Stimulated activated CD8-positive, alpha-beta memory T cell treated with anti-CD3 and anti-CD28 coated beads, Interleukin-12 subunit alpha, Interleukin-12 subunit beta, amount 100 ng/mL, for 4 hours (primary cell): ENCODE measurements at regions not wholly inside any gene's neighbourhood (a gene's known extent, or its start where the extent isn't known, plus 50 kb on each side); places are given as distances from the start of the nearest gene placed in this dataset.
"Not testable (repeated sequence)": the region's sequence is repeated elsewhere in the genome, so short reads cannot be mapped to it uniquely, and the experiment has no call there.

Experiments
- DNase-seq: peaks from one replicate; pipeline ENCODE4 v3.0.0-alpha.2; 2020; ENCODE audit warnings: low read depth

DNA sequence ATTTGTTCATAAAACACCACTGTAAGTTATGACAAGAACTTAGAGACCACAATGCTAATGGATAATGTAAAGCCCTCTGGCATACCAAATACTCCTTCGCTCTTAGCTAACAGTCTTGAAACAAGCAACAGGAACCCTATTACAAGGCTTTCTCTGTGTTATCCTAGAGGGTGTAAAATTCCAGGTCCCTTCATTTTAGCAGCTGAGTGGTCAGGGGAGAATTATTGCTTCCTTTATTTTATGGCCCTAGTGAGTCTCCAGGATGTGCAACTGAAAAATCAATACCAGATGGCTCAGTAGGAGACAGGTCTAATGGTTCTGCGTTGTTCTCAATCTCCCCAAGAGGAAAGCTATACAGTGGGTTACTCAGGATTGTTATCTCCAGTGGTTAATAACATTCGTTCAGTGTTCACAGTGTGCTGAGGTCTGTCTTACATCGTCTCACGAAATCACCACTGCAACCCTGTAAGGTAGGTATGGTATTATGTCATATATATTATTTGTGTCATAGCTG lies 172.7 kb upstream of the CNOT2 start:
- no peak for DNase-seq

DNA sequence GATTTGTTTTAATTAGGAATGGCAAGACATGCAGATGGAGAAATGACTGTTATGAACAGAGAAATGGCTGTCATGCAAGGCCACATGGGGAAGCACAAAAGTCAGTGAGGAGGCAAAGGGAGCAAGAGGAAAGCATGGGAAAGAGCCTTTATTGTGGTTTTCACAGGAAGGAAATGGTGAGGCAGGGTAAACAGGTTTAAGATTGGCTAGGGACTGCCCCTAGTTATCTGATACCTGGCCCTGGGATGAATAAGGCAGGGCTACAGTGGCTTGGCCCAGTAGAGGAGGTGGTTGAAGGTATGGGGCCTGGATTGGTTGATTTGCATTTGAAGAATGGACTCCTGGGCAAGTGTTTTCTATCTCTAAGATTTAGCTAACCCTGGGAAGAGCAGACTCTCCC lies 168.7 kb upstream of the CNOT2 start:
- DNase-seq = no peak

DNA sequence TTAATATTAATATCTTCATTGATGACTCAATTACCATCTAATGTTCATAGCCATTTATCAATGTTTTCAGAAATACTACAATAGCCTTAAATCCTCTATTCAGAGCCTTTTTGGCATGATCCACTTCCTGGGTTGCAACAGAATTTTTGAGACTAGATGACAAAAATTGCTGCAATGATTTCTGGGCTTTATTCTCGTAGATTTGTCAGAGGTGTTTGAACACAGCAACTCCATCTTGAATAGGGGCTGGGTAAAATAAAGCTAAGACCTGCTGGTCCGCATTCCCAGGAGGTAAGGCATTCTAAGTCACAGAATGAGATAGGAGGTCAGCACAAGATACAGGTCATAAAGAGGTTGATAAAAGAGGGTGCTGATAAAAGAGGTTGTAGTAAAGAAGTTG lies 165.8 kb upstream of the CNOT2 start:
- no peak for DNase-seq

DNA sequence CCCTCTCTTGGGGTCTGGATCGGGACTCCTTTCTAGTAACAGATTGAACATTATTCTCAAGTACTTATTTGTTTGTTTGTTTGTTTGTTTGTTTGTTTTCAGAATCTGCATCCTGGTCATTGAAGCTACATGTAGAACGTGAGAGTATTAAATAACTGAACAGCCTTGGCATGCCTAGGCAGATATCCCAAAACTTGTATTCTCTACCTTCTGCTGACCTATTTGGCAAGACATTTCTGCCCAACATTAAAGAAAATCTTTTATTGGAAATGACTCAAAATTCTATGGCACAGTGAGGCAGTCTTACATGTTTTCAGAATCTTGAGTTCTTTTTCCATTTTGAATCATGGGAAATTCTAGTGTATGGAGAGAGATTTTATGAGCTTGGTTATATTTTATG lies 165.1 kb upstream of the CNOT2 start:
- no peak for DNase-seq

DNA sequence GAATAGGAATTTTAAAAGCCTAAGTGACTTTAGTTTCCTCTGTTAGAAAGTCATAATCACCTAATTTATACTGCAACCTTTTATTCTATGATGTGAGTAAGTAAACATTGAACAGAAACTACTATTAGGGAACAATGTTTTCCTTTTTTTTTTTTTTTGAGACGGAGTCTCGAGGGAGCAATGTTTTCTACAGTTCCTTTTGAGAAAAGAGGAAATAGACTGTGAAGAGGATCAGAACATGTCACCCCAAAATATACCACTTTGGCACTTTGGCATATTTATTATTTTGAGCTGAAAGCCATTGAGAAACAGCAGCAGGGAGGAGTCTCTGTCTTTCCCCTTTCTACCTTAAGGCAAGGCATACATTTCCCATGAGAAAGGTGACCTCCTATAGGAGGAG lies 162.7 kb upstream of the CNOT2 start:
- DNase-seq = no peak

DNA sequence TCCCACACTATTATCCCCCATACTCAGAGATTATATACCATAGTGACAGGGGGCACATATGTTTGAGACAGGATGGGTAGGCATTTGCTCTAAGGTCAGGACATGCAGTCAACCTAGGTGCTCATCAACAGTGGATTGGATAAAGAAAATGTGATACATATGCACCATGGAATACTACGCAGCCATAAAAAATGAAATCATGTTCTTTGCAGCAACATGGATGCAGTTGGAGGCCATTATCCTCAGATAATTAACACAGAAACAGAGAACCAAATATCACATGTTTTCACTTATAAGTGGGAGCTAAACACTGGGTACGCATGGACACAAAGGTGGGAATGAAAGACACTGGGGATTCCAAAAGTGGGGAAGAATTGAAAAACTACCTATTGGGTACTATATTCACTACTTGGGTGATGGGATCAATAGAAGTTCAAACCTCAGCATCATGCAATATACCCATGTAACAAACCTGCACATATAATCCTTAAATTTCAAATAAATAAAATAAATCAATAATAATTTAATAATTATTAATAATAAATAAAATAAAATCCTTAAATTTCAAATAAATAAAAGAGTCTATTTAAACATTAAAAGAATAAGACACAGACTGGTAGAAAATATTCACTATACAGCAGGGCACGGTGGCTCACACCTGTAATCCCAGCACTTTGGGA lies 160.1 kb upstream of the CNOT2 start:
- DNase-seq = no peak

DNA sequence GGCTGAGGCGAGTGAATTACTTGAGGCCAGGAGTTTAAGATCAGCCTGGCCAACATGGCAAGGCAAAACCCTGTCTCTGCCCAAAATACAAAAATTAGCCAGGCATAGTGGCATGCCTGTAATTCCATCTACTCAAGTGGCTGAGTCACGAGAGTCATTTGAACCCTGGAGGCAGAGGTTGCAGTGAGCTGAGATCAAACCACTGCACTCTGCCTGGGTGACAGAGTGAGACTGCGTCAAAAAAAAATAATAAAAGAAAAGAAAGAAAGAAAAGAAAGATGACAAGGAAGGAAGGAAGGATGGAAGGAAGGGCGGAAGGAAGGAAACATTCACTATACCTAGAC lies 159.6 kb upstream of the CNOT2 start:
- no peak for DNase-seq

DNA sequence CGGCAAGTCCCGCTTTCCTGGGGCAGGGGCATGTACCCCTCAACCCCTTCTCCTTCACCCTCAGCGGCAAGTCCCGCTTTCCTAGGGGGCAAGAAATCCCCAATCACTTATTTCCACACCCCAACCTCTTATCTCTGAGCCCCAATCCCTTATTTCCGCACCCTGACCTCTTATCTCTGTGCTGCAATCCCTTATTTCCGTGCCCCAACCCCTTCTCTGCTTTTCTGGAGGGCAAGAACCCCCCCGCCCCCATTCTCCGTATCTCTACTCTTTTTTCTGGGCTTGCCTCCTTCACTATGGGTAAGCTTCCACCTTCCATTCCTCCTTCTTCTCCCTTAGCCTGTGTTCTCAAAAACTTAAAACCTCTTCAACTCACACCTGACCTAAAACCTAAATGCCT lies 156.9 kb upstream of the CNOT2 start:
- DNase-seq = not testable (repeated sequence)

DNA sequence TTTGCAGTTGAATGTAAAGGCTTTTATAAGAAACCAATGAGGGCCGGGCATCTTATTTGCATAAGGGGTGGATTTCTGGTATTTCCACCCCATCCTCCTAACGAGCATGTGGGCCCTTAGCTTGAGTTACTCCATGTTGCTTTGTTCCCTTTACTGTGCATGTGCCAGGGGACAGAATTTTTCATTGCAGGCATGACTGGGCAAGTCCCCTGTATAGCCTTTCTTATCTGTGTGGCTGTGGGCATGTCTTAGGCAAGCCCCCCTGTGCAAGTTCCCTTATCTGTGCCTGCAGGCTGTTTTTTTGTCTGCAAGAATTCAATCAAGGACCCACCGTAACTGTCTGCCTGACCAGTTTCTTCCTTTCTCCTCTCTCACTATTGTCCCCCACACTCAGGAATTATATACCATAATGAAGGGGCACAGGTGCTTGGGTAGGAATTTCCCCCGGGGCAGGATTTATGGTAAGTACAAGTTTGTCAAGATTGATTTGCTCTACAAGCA lies 152.2 kb upstream of the CNOT2 start:
- DNase-seq = no peak

DNA sequence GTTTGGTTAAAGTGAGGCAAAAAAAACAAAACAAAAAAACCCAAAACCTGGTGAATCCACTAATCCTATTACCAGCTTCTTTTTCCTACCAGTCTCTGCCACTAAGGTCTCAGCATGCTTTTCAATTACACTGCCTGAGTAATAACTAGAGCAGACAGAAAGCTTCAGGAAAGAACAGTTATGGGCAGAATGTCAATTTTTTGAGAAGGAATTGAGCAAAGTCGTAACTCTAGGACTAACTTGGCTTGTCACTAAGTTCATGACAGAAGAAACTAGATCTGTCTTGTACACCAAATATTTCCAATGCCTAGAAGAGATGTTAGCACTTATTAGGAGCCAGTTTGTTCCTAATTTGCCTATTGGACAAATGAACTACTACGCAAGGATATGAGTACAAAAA lies 148.8 kb upstream of the CNOT2 start:
- no peak for DNase-seq

DNA sequence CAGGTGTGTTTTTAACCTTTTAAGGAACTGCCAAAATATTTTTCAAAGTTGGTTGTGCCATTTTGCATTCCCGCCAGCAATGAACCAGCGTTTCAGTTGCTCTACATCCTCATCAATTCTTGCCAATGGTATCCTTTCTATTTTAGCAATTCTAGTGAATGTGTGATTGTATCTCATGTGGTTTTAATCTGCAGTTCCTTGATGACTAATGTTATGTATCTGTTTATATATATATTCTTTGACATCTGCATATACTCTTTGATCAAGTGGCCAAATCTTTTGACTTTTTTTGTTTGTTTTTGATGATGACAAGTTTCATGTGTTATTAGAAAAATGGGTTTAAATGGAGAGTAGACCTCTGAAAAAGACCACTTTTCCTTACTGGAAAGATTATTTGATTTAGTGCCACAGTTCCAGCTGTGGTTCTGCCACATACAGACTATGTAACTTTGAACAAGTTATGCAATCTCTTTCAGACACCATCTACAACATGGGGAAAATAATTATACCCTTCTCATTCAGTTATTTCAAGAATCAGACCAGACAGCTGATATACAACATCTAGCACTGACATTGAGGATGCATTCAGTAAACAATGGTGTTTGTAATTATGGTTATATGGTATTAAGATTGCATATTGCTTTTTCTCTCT lies 146.3 kb upstream of the CNOT2 start:
- no peak for DNase-seq

DNA sequence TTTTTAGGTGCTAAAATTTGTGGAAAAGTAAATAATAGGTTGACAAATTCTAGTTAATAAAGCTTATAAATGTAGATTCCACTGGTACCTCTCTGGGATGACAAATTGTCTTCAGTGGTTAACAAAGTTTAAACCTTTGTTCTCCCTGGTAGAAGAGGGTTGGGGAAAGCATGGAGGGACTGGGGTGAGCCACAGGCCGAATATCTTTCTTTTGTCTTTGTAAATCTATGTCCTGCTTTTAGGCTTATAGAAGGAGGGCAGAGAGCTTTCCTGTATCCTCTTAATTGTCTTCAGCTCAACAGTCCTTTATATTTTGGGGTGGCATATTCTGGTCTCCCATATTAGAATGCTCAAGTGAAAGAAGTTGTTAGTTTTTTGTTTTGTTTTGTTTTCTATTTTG lies 142.2 kb upstream of the CNOT2 start:
- no peak for DNase-seq

DNA sequence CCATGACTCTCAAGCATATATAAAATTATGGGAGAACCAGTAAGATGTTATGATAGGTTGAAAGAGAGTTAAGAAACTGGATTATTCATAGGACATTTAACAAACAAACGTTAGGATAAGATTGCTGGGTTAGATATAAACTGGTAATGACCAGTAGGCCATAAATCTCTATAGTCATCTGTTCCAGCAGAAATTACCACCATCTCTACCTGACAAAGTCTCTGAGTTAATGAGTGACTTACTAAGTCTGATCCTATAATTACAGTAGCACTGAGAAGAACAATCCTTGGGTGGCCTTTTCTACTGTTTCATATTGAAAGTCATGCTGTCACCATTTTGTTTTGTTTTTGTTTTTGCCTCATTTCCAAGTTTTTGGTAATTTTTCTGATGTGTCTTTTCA lies 136.9 kb upstream of the CNOT2 start:
- no peak for DNase-seq

DNA sequence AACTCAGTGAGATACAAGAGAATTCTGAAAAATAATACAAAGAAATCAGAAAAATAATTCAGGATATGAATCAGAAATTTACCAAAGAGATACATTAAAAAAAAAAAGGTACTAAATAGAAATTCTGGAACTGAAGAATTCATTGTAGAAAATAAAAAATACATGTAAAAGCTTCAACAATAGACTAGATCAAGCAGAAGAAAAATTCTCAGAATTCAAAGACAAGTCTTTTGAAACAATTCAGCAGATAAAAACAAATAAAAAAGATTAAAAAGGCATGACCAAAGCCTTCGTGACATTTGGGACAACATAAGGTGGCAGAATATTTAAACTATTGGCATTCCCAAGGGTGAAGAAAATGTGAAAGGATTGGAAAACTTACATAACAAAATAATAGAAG lies 133.1 kb upstream of the CNOT2 start:
- DNase-seq = no peak

DNA sequence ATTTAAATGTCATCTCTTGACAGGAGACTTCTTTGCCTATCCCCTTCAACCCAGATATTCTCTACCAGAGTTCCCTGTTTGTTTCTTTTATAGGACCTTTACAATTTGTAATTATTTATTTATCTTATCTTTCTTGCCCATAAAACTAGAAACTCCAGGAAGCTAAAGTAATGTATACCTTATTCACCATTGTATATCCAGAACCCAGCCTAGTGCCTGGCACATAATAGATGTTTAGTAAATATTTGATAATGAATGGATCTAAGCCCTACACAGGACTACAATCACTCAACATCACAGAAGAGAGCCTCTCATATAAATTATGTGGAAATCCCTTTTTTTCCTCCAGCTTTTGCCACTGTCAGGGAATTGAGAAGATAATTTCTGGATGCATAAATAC lies 125.6 kb upstream of the CNOT2 start:
- no peak for DNase-seq

DNA sequence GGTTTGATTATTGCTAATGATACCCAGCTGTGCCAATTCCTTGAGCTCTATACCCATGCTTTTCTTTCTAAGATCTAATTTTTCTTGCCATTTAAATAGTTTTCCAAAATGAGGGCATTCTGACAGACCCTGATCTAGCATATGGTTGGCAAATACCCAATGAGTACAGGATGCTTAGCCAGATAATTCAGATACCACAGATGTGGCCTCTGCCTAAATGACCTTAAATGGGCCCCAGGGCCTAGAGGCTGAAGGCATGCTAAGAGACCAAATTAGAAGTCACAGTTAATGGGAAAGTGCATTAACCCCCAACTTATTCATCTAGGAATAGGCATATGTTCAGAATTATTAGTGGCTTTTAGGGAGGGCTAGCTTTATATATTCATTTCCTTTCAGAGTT lies 122.3 kb upstream of the CNOT2 start:
- no peak for DNase-seq

DNA sequence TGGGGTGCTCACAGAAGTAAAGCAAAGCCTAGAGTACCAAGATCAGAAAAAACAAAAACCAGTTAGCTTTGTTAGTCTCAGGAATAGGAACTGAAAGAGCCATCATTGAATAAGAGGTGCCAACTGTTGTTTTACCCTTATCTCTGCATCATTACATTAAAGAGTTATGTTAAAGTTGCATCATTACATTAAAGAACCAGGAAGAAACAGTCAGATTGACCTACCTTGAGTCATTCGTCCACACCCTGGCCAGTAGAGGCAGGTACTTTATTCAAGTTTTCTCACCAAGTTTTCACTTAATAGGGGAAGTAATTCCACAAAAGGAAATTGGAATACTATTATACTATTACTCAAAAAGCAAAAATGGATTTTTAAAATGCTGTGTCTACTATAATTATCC lies 121.7 kb upstream of the CNOT2 start:
- no peak for DNase-seq

DNA sequence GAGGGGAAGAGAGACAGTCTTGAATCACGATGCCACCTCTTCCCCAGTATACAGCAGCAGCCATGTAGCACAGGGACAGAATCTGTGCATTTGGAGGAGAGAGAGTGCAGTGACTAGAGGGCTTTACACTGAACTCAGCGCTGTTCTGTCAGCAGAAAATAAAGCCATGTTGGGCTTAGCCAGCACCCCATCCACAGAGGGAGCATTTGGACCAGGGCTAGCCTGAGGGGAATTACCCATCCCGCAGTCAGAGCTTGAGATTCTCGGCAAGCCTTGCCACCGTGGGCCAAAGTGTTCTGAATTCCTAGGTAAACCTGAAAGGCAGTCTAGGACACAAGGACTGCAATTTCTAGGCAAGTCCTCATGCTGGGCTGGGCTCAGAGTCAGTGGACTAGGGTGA lies 120.4 kb upstream of the CNOT2 start:
- no peak for DNase-seq

DNA sequence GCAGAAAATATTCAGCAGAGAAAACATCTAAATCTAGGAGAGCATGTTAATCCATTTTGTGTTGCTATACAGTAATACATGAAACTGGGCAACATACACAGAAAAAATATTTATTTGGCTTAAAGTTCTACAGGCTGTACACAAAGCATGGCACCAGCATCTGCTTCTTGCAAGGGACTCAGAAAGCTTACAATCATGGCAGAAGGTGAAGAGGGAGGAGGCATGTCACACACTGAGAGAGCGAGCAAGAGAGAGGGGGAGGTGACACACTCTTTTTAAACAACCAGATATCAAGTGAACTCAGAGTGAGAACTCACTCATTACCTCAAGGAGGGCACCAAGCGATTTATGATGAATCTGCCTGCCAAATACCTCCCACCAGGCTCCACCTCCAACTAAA lies 94.2 kb upstream of the CNOT2 start:
- no peak for DNase-seq

DNA sequence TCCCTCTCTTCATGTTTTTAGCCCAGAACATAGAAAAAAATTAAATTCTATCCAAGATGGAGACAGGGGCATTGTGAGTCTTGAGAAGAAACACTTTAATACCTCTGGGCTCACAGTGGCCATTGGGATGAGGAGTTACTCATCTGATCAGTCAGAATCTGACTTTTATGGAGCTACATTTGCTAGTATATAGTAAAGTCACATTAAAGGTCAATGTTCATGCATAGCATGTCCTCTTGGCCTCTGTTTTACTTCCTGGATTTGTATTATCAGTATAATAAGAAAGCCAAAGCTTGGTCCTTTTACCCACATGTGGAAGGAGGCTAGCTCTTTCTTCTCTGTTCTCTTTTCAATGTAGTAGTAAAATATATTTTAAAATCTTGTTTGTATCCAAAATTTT lies 93.6 kb upstream of the CNOT2 start:
- DNase-seq = no peak

DNA sequence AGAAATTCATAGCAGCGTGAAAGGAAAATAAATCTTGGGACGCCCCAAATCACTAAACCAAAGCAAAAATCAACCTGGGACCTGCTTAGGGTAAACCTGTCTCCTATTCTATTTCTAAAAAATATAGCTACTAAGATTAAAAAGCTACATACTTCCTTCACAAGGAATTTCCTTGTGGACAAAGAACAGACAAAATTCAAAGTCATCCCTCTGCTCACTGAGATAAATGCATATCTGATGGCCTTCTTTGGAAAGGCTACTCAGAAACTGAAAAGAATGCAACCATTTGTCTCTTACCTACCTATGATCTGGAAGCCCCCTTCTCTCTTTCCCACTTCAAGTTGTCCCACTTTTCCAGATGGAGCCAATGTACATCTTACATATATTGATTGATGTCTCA lies 93.0 kb upstream of the CNOT2 start:
- DNase-seq = no peak

DNA sequence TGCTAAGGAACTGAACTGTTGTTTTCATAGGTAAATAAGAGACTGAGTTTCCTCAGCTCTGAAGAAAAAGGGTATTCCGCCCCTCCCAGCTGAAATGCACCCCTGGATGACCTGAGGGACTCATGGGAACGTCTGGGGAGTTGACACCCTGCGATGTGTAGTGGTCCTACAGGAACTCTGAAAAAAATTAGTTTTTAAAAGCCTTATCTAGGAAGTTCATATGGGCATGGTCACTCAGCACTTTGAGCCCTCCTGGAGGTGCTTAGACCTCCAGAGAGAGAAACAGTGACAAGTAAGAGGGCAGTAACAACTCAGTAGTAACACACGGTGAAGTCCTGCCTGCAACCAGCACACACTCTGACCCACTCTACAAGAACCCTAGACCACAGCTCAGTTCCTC lies 91.2 kb upstream of the CNOT2 start:
- DNase-seq = no peak

DNA sequence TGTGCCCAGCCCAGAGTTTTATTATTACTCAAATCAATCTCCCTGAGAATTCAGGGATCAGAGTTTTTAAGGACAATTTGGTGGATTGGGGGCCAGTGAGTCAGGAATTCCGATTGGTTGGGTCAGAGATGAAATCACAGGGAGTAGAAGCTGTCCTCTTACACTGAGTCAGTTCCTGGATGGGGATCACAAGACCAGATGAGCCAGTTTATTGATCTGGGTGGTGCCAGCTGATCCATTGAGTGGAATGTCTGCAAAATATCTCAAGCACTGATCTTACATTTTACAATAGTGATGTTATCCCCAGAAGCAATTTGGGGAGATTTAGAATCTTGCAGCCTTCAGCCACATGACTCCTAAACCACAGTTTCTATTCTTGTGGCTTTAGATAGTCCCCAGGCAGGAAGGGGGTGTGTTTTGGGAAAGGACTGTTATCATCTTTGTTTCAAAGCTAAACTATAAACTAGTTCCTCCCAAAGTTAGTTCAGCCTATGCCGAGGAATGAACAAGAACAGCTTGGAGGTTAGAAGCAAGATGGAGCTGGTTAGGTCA lies 89.1 kb upstream of the CNOT2 start:
- DNase-seq = no peak
